ENCODE measurements at regions not wholly inside any gene's neighbourhood (a gene's known extent, or its start where the extent isn't known, plus 50 kb on each side); places are given as distances from the start of the nearest gene placed in this dataset.
"Not testable (repeated sequence)": the region's sequence is repeated elsewhere in the genome, so short reads cannot be mapped to it uniquely, and the experiment has no call there.

DNA sequence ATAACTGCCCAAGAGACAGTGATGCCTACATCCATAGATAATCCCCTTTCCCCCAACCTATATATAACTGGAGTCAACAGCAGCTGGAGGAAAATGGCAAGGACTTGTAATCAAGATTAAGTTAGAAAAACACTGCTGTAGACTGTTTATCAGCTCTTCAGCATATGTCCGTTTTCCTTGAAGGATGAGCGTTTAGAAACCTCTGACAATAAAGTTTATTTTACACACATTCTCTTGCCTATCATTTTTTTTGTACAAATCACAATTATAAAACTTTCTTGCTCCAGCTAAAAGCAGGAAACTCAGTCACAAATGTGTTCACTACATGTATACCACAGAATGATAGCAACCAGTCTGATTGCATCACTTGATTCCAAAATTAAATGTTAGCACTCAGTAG is 50.8 kb downstream of the PPIAL4G start:
- H3K27ac ChIP-seq; H3K4me1 ChIP-seq; DNase-seq; H3K4me3 ChIP-seq; H3K27me3 ChIP-seq; intact Hi-C loops (cut with DNase I); H3K9me3 ChIP-seq: not testable (repeated sequence)
- 35 to 69% methylated on average over 2 of the region's 2 CpGs for WGBS, 2 donors
- H3K36me3 ChIP-seq, result peaks cover 0 to 25% (median 3%) of the 10 kb centered on the region in 4 donors

DNA sequence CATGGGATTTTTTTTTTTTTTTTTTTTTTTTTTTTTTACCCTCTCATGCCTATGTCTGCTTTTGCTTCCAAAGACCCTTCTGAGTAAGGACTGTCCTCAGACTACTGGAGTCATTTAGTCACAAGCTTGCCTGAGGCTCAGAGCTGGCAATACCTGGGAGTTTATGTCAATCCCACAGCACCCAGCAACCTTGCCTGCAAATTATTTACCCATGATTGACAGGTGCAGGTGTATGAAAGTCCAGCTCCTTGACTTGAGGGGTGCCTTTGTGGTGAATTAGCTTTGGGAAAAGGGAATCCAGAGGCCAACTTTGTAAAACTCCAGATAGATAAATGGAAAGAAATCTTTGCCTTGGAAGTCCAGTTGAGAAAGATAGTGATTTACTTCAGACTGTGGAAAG is 53.2 kb downstream of the PPIAL4G start:
- H3K9me3 ChIP-seq; H3K27me3 ChIP-seq; H3K27ac ChIP-seq; DNase-seq; H3K4me1 ChIP-seq; intact Hi-C loops (cut with DNase I); H3K4me3 ChIP-seq: not testable (repeated sequence)
- H3K36me3 ChIP-seq, result peaks cover 0 to 28% (median 3%) of the 10 kb centered on the region in 4 donors

DNA sequence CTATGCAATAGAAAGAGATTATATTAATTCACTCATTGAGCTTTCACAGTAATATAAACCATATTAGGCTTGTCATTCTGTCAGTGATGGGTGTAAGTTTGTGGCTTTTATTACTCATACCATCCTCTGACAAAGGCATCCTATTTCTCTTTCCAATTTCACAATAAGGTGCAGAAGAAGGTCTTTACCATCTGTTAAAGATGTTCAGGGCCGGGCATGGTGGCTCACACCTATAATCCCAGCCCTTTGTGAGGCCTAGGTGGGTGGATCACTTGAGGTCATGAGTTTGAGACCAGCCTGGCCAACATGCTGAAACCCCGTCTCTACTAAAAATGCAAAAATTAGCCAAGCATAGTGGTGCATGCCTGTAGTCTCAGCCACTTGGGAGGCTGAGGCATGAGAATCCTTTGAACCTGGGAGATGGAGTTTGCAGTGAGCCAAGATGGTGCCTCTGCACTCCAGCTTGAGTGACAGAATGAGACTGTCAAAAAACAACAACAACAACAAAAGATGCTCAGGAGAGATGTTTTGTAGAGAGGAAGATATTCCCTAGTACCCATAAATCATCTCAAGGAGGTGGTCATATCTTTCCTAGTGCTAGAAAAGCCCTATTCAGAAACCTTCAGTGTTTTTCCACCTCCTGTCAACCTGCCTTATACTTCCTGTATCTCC is 56.0 kb downstream of the PPIAL4G start:
- H3K4me3 ChIP-seq; DNase-seq; intact Hi-C loops (cut with DNase I); H3K27me3 ChIP-seq; H3K27ac ChIP-seq; H3K9me3 ChIP-seq: not testable (repeated sequence)
- Histone ChIP-seq H3K36me3 (peaks cover 0 to 13% (median 3%) of the 10 kb centered on the region in 4 donors), H3K4me1 (peaks cover 0 to 10% (median 4%) of the 10 kb centered on the region in 4 donors)
- 89 to 92% methylated on average over 2 of the region's 2 CpGs for WGBS, 2 donors

DNA sequence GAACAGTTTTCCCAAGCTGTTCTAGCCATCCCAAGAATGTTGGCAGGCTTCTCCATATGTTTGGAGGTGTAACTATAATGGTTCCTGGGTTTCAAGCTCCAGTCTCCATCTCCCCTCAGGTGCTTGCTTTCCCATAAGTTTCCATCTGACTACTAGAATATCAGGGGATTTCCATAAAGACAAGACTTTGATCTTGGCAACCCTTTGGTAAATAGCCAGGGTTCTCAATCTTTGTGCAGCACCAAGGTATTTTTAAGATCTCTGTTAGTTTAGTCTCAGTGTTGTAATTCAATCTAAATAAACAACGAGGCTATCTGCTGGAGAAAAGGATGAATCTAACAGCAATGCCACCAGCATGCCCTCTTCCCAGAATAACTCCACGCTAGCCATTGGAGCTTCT is 56.7 kb downstream of the PPIAL4G start:
- DNase-seq; intact Hi-C loops (cut with DNase I); H3K27ac ChIP-seq; H3K4me3 ChIP-seq; H3K9me3 ChIP-seq; H3K27me3 ChIP-seq: not testable (repeated sequence)
- WGBS, 2 donors, result 75 to 82% methylated on average over 2 of the region's 2 CpGs
- Histone ChIP-seq H3K36me3 (peaks cover 0 to 13% (median 3%) of the 10 kb centered on the region in 4 donors), H3K4me1 (peaks cover 0 to 10% (median 4%) of the 10 kb centered on the region in 4 donors)

DNA sequence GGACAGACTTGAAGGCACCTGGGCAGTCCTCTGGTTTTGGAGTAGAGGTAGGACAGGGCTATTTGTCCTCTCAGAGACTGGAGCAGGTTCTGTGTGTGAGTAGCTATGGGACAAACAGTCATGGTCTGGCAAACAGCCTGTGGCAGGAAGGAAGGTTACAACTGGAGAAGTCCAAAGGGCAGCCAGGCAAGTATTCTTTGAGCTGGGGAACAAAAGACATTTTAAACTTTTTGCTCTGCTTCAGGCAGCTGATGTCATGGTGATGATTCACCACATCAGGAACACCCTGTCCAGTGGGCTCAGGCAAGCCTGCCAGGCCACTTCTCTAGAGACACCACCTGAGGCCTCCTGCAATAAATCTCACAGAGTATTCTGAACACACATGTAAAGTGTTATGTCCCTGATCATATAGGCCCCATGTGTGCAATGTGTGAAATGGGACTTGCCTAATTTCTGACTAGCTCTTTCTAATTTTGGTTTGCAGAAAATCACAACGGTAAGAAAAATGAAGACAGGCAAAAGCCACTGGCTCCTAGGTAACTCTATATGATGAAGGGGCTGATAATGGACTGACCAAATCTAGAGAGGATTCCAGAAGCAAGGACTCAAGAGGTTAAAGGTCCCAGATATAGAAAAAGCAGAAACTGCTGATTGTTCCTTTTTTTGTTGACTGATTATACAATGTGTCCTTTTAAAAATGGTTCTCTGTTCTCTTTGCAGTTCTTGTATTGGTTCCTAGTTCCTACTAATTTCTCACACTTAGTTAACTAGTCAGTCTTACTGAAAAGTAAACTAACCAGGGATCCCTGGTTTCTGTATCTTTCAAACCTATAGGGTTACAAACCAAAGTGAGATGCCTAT is 58.7 kb downstream of the PPIAL4G start:
- WGBS, 2 donors, result 33 to 70% methylated on average over 1 of the region's 1 CpG
- H3K4me3 ChIP-seq; H3K27me3 ChIP-seq; H3K9me3 ChIP-seq; intact Hi-C loops (cut with DNase I): not testable (repeated sequence)
- Histone ChIP-seq H3K36me3 (peaks cover 0 to 13% (median 3%) of the 10 kb centered on the region in 4 donors), H3K27ac (peak overlapping the region in 1 of 4 donors; percentile 34), H3K4me1 (peaks cover 0 to 10% (median 4%) of the 10 kb centered on the region in 4 donors)
- DNase-seq, result peak; percentile 67

DNA sequence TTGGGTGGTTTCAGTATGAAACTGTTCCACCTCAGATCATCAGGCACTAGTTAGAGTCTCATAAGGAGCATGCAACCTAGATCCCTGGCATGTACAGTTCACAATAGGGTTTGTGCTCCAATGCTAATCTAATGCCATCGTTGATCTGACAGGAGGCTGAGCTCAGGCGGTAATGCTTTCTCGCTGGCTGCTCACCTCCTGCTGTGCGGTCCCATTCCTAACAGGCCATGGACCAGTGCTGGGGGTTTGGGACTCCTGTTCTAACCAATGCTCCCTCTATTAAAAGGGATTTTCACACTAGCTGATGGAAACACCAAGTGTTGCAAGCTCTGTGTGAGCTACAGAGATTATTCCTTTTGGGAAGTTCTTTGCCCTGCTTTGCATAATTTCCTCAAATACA is 60.2 kb downstream of the PPIAL4G start:
- H3K36me3 ChIP-seq; H3K4me3 ChIP-seq; H3K9me3 ChIP-seq; H3K27me3 ChIP-seq; intact Hi-C loops (cut with DNase I); H3K27ac ChIP-seq; DNase-seq: not testable (repeated sequence)
- WGBS, 2 donors, result 95% methylated on average over 4 of the region's 4 CpGs
- H3K4me1 ChIP-seq, result peaks cover 0 to 10% (median 4%) of the 10 kb centered on the region in 4 donors

DNA sequence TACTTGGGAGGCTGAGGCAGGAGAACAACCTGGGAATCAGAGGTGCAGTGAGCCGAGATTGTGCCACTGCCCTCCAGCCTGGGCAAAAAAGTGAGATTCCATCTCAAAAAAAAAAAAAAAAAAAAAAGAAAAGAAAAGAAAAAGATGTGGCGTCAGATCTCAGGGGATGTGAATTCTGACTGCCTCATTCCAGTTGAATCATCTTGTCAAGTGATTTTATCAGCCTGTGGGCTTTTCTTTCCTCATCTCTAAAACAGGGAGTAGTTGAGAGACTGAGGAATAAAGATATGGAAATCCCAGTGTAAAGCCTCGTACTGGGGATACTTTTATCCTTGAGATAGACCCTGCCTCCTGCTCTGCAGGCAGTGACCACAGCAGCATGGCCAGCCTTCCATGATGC is 65.9 kb downstream of the PPIAL4G start:
- H3K4me1 ChIP-seq; DNase-seq; H3K36me3 ChIP-seq; H3K9me3 ChIP-seq; H3K27ac ChIP-seq; H3K4me3 ChIP-seq; H3K27me3 ChIP-seq; intact Hi-C loops (cut with DNase I): not testable (repeated sequence)
- WGBS, 2 donors, result 92 to 95% methylated on average over 3 of the region's 3 CpGs

DNA sequence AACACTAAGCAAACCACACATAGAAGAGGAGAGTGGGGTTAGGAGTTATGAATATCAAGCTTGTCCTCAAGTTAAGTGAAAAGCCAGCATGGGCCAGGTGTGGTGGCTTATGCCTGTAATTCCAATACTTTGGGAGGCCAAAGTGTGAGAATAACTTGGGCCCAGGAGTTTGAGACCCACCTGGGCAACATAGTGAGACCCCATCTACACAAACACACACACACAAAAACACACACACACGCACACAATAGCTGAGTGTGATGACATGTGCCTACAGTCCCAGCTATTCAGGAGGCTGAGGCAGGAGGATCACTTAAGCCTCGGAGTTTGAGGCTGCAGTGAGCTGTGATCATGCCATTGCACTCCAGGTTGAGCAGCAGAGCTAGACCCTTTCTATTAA is 69.7 kb downstream of the PPIAL4G start:
- intact Hi-C loops (cut with DNase I); DNase-seq; H3K4me3 ChIP-seq; H3K4me1 ChIP-seq; H3K9me3 ChIP-seq; H3K27ac ChIP-seq; H3K27me3 ChIP-seq; H3K36me3 ChIP-seq: not testable (repeated sequence)
- 93 to 94% methylated on average over 2 of the region's 2 CpGs for WGBS, 2 donors

DNA sequence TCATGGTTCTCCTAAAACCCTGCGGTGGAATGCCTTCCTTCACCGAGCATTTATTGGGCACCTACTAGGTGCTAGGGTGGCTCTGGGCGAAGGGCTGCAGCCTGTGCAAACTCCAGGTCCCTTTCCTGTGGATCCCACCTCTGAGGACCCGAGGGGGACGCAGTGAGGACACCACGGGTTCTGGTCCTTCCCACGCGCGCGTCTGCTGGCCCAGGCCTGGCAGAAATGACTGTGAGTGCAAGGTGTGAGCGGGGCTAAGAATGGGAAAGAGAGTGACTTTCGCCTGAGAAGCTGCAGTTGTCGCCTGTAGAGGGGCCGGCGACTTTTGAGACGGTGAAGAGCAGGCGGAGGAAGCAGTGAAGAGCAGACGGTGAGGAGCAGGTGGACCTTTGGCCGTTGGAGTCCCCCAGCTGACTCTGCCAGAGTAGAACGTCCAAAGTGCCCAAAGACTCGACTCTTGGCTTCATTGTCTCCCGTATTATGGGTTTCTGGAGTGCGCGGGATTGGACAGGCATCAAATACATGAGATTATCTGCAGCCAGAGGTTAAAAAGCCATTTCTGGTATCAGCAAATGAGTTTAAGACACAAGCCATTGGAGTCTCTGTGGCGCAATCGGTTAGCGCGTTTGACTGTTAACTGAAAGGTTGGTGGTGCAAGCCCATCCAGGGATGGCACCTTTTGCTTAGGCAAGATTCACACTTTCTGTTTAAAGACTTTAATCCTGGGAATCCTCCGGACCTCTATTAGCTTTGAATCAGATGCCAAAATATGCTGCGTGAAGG is 78.1 kb downstream of the PPIAL4G start:
- H3K27ac ChIP-seq; DNase-seq; intact Hi-C loops (cut with DNase I); H3K4me3 ChIP-seq; H3K4me1 ChIP-seq; H3K36me3 ChIP-seq; H3K27me3 ChIP-seq; H3K9me3 ChIP-seq: not testable (repeated sequence)
- 96 to 97% methylated on average over 28 of the region's 30 CpGs for WGBS, 2 donors

DNA sequence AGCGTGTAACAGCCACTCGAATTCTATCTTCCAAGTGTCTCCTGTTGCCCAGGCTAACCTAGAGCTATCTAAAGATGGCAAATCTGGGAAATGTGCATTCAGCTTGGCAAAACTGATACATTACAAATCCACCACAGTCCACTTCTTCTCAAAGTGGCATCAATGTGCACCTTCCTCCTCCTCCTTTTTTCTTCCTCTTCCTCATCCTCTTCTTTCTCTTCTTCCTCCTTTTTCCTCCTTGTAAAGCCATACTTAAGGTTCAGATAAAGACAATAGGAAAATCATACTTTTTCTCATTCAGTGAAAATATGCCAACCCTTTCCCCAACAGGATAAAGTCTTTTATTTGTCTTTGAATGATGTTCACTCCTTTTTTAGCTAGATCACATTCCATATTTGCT is 79.2 kb downstream of the PPIAL4G start:
- H3K27ac ChIP-seq, DNase-seq: not testable (repeated sequence)

DNA sequence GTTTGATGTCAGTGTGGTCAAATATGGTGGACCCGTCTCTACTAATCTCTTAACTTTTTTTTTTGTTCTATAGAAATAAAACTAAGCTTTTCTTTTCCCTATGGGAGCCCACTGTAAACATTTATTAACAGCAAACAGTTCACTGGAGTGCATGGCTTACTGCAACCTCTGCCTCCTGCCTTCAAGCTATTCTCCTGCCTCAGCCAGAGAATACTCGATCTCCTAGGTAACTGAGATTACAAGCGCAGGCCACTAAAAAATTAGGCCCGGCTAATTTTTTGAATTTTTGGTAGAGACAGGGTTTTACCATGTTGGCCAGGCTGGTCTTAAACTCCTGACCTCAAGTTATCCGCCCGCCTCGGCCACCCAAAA is 80.0 kb downstream of the PPIAL4G start:
- H3K9me3 ChIP-seq; DNase-seq; H3K27me3 ChIP-seq; H3K36me3 ChIP-seq; intact Hi-C loops (cut with DNase I); H3K4me1 ChIP-seq: not testable (repeated sequence)
- 40 to 49% methylated on average over 4 of the region's 7 CpGs for WGBS, 2 donors
- peak overlapping the region in 1 of 4 donors; percentile 54 for H3K27ac ChIP-seq
- peak overlapping the region in 3 of 4 donors; percentile 51 to 57 (median 52) for H3K4me3 ChIP-seq

More for the DNA sequence above, 79.2 kb downstream of the PPIAL4G start:
- H3K36me3 ChIP-seq; H3K9me3 ChIP-seq; H3K4me3 ChIP-seq; intact Hi-C loops (cut with DNase I); H3K4me1 ChIP-seq; H3K27me3 ChIP-seq: not testable (repeated sequence)
- WGBS, 2 donors, result 38 to 75% methylated on average over 2 of the region's 2 CpGs
